ENCODE measurements at regions not wholly inside any gene's neighbourhood (a gene's known extent, or its start where the extent isn't known, plus 50 kb on each side); places are given as distances from the start of the nearest gene placed in this dataset.

- no peak for DNase-seq (ENCODE audit: low read depth in 1 of 2, low spot score in 1 of 2)
Measured at GRCh38 chr15:91553196-91553854, 300.2 kb upstream of the SLCO3A1 start.

DNA sequence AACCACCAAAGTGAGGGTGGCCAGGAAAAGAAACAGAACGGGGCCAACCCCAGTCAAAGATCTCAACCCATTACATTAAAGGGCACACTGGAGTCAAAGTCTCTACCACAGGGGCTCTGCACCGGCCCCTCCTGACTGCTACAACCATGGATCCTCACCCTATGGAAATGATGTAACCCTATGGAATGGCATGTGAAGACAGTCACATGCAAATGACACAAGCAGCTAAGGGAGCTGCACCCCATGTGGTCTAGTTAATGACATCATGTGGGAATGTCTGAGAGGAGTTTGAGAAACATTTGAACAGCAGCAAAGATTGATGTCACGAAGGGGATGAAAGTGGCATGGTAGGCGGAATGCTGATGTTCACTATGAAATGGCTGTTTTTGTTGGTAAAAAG, 298.2 kb upstream of the SLCO3A1 start:
- no peak for DNase-seq (ENCODE audit: low read depth in 1 of 2, low spot score in 1 of 2)

GRCh38 chr15:91556926-91557325, 296.6 kb upstream of the SLCO3A1 start:
- DNase-seq (ENCODE audit: low read depth in 1 of 2, low spot score in 1 of 2) = no peak

- DNase-seq (ENCODE audit: low read depth in 1 of 2, low spot score in 1 of 2) = no peak
Measured at GRCh38 chr15:91559066-91559465, 294.4 kb upstream of the SLCO3A1 start.

DNA sequence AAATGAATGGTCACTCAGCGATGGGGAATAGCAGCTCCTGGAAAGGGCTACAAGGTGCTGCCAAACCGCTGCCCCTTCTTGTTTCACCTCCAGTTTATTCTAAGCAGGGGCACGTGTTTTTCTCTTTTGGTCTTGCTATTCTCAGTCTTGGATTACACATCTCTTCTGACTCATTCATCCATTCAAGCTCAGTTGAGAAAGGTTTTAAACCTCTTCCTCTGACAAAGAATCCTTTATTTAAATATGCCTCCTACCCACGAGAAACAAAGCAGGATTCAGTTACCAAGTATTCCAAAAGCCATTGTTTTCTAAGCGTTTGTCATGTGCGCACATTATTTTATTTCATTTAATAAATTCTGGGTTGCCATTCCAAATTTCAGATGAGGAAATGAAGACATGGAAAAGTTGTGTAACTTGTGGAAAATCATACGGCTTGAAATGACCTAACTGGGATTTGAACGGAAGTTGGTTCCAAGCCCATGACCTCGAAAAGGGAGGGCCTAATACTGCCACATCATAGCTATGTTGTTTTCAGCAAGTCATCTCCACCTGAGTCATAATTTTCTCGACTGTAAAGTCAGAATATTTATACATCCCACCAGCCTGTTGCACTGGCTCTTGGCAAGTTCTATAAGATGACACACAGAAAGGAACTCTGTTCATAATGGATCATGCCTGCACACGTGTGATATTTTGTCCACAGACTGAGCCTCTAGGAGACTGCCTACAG, 292.0 kb upstream of the SLCO3A1 start:
- DNase-seq (ENCODE audit: low read depth in 1 of 2, low spot score in 1 of 2) = no peak

GRCh38 chr15:91562698-91563097, 290.8 kb upstream of the SLCO3A1 start:
- no peak for DNase-seq (ENCODE audit: low read depth in 1 of 2, low spot score in 1 of 2)

GRCh38 chr15:91564631-91565030, 288.9 kb upstream of the SLCO3A1 start:
- DNase-seq (ENCODE audit: low read depth in 1 of 2, low spot score in 1 of 2) = no peak

GRCh38 chr15:91566141-91566540, 287.4 kb upstream of the SLCO3A1 start:
- DNase-seq (ENCODE audit: low read depth in 1 of 2, low spot score in 1 of 2) = no peak

- DNase-seq (ENCODE audit: low read depth in 1 of 2, low spot score in 1 of 2) = no peak
Measured at GRCh38 chr15:91568036-91568435, 285.5 kb upstream of the SLCO3A1 start.

GRCh38 chr15:91572110-91572509, 281.4 kb upstream of the SLCO3A1 start:
- DNase-seq (ENCODE audit: low read depth in 1 of 2, low spot score in 1 of 2) = no peak

DNA sequence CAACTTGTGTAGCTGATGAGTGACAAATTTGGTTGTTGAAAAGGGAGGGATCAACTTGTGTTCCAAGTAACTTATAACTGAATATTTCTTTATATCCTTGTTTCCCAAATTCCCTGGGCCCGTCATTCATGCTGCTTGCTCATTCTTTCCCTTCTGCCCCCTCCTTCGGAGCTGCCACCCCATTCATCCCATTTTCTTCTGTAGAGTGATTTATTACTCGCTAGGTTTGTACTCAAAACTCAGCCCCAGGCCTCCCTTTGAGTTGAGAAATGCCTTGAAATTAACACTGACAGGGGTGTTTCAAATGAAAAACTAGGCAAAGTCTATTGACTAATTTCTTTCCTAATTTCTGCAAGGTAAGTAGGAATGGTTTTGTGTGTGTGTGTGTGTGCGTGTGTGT, 277.4 kb upstream of the SLCO3A1 start:
- no peak for DNase-seq (ENCODE audit: low read depth in 1 of 2, low spot score in 1 of 2)

GRCh38 chr15:91578511-91578910, 275.0 kb upstream of the SLCO3A1 start:
- no peak for DNase-seq (ENCODE audit: low read depth in 1 of 2, low spot score in 1 of 2)

GRCh38 chr15:91584895-91585294, 268.6 kb upstream of the SLCO3A1 start:
- DNase-seq (ENCODE audit: low read depth in 1 of 2, low spot score in 1 of 2) = no peak

GRCh38 chr15:91586560-91586959, 266.9 kb upstream of the SLCO3A1 start:
- DNase-seq (ENCODE audit: low read depth in 1 of 2, low spot score in 1 of 2) = no peak

- no peak for DNase-seq (ENCODE audit: low read depth in 1 of 2, low spot score in 1 of 2)
Measured at GRCh38 chr15:91589360-91589759, 264.1 kb upstream of the SLCO3A1 start.

- no peak for DNase-seq (ENCODE audit: low read depth in 1 of 2, low spot score in 1 of 2)
Measured at GRCh38 chr15:91592567-91592966, 260.9 kb upstream of the SLCO3A1 start.

- no peak for DNase-seq (ENCODE audit: low read depth in 1 of 2, low spot score in 1 of 2)
Measured at GRCh38 chr15:91593067-91593466, 260.4 kb upstream of the SLCO3A1 start.

DNA sequence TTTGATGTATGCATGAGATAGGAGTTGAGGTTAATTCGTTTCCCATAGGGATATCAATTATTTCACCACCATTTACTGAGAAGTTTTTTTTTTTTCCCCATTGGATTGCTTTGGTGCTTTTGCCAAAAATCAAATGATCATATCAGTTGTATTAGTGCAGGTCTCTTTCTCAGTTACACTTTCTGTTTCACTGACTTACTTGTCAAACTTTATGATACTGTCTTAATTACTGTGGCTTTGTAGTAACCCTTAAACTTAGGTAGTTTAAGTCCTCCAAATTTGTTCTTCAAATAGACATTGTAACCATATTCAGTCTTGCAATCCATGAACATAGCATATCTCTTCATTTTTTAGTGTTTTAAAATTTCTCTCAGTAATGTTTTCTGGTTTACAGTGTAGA, 259.9 kb upstream of the SLCO3A1 start:
- no peak for DNase-seq (ENCODE audit: low read depth in 1 of 2, low spot score in 1 of 2)

DNA sequence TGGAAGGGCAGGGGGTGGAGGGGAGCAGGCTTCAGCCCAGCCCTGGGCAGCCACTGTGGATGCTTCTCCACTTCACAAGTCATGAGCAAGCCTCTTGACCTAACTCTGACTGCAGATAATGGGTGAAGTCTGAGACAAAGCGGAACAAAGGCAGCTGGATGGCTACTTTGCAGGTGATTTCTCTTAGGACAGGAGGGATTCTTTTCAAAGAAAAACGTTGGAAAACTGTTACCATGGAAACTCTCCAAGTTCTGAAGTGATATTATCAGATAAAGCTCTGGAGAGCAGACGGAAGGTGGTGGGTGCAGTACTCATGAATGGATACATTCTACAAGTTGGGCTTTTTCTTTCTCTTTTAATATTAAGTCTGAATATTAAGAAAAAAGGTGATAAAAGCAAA, 254.2 kb upstream of the SLCO3A1 start:
- DNase-seq (ENCODE audit: low read depth in 1 of 2, low spot score in 1 of 2) = no peak

GRCh38 chr15:91603384-91604080, 250.0 kb upstream of the SLCO3A1 start:
- no peak for DNase-seq (ENCODE audit: low read depth in 1 of 2, low spot score in 1 of 2)

GRCh38 chr15:91604122-91604521, 249.4 kb upstream of the SLCO3A1 start:
- no peak for DNase-seq (ENCODE audit: low read depth in 1 of 2, low spot score in 1 of 2)

DNA sequence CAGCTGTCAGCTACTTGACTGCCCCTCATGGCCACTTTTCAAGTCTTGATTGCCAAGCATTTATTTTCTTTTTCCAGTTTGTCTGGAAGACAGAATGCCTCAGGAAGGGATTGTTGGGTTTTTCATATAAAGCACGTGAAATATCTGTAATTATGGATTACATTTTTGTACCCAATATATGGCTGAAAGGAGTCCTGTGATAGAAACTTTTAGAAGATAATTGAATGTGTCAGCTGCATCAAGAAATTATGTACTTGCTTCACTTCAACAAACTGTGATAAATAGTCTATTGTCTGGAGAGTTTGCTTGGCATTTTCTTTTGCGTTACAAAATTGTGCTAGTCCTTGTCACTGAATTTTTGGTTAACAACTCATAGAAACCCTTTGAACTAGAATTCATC, 247.9 kb upstream of the SLCO3A1 start:
- no peak for DNase-seq (ENCODE audit: low read depth in 1 of 2, low spot score in 1 of 2)

Data from stimulated activated CD4-positive, alpha-beta T cell treated with anti-CD3 and anti-CD28 coated beads, Interleukin-15, amount 100 ng/mL, for 1 hour (primary cell).